ENCODE measurements at regions not wholly inside any gene's neighbourhood (a gene's known extent, or its start where the extent isn't known, plus 50 kb on each side); places are given as distances from the start of the nearest gene placed in this dataset.
"Not testable (repeated sequence)": the region's sequence is repeated elsewhere in the genome, so short reads cannot be mapped to it uniquely, and the experiment has no call there.

- peak; percentile 10 for DNase-seq
Measured at GRCh38 chr5:34538026-34538672, 118.0 kb upstream of the RAI14 start.

- DNase-seq: no peak
Measured at GRCh38 chr5:34539183-34539582, 116.9 kb upstream of the RAI14 start.

- no peak for DNase-seq
Measured at GRCh38 chr5:34541067-34541466, 115.1 kb upstream of the RAI14 start.

- no peak for DNase-seq
Measured at GRCh38 chr5:34542818-34543217, 113.3 kb upstream of the RAI14 start.

- no peak for DNase-seq
Measured at GRCh38 chr5:34543687-34544086, 112.4 kb upstream of the RAI14 start.

GRCh38 chr5:34544403-34544802 lies 111.7 kb upstream of the RAI14 start:
- no peak for DNase-seq

- DNase-seq: no peak
Measured at GRCh38 chr5:34545164-34545563, 111.0 kb upstream of the RAI14 start.

GRCh38 chr5:34545626-34546025 lies 110.5 kb upstream of the RAI14 start:
- DNase-seq: no peak

GRCh38 chr5:34547300-34548085 lies 108.6 kb upstream of the RAI14 start:
- DNase-seq: no peak

GRCh38 chr5:34548086-34548403 lies 108.1 kb upstream of the RAI14 start:
- no peak for DNase-seq

- no peak for DNase-seq
Measured at GRCh38 chr5:34550247-34550646, 105.9 kb upstream of the RAI14 start.

- no peak for DNase-seq
Measured at GRCh38 chr5:34550964-34551363, 105.2 kb upstream of the RAI14 start.

- DNase-seq: peak; percentile 14
Measured at GRCh38 chr5:34551911-34552433, 104.2 kb upstream of the RAI14 start.

GRCh38 chr5:34552686-34553085 lies 103.4 kb upstream of the RAI14 start:
- DNase-seq: no peak

- DNase-seq: no peak
Measured at GRCh38 chr5:34553581-34553980, 102.5 kb upstream of the RAI14 start.

- DNase-seq: no peak
Measured at GRCh38 chr5:34554641-34555040, 101.5 kb upstream of the RAI14 start.

- no peak for DNase-seq
Measured at GRCh38 chr5:34555699-34556508, 100.2 kb upstream of the RAI14 start.

GRCh38 chr5:34556509-34556782 lies 99.7 kb upstream of the RAI14 start:
- no peak for DNase-seq

- DNase-seq: not testable (repeated sequence)
Measured at GRCh38 chr5:34561581-34561980, 94.5 kb upstream of the RAI14 start.

GRCh38 chr5:34562791-34563190 lies 93.3 kb upstream of the RAI14 start:
- no peak for DNase-seq

- no peak for DNase-seq
Measured at GRCh38 chr5:34563269-34563668, 92.9 kb upstream of the RAI14 start.

- no peak for DNase-seq
Measured at GRCh38 chr5:34563931-34564709, 92.0 kb upstream of the RAI14 start.

- no peak for DNase-seq
Measured at GRCh38 chr5:34564710-34565235, 91.4 kb upstream of the RAI14 start.
